ENCODE measurements at regions not wholly inside any gene's neighbourhood (a gene's known extent, or its start where the extent isn't known, plus 50 kb on each side); places are given as distances from the start of the nearest gene placed in this dataset.

- WGBS, 2 donors = 84 to 88% methylated on average over 4 of the region's 4 CpGs
- no peaks in the 10 kb centered on the region for H3K9me3 ChIP-seq (ENCODE audit: control insufficient read depth in 2 of 2, insufficient read depth in 1 of 2, low read depth in 1 of 2, low read length in 1 of 2)
- H3K36me3 ChIP-seq (ENCODE audit: control insufficient read depth in 2 of 2, insufficient read depth in 2 of 2, low read length in 1 of 2) = no peaks in the 10 kb centered on the region
- H3K27ac ChIP-seq (ENCODE audit: low read depth in 2 of 2, low read length in 1 of 2) = no peak overlapping the region
- H3K27me3 ChIP-seq (ENCODE audit: control insufficient read depth in 1 of 2, insufficient read depth in 2 of 2, low read length in 2 of 2) = no peaks in the 10 kb centered on the region
- H3K4me3 ChIP-seq (ENCODE audit: low read depth in 1 of 2, low read length in 2 of 2) = no peak overlapping the region
- H3K4me1 ChIP-seq (ENCODE audit: control insufficient read depth in 2 of 2, insufficient read depth in 2 of 2, low read length in 1 of 2) = no peaks in the 10 kb centered on the region
Measured at GRCh38 chrX:42050345-42050744, 127.0 kb upstream of the CASK start.

- H3K27me3 ChIP-seq (ENCODE audit: control insufficient read depth in 1 of 2, insufficient read depth in 2 of 2, low read length in 2 of 2) = no peaks in the 10 kb centered on the region
- no peaks in the 10 kb centered on the region for H3K4me1 ChIP-seq (ENCODE audit: control insufficient read depth in 2 of 2, insufficient read depth in 2 of 2, low read length in 1 of 2)
- H3K36me3 ChIP-seq (ENCODE audit: control insufficient read depth in 2 of 2, insufficient read depth in 2 of 2, low read length in 1 of 2) = no peaks in the 10 kb centered on the region
- WGBS, 2 donors = 72 to 78% methylated on average over 5 of the region's 5 CpGs
- no peaks in the 10 kb centered on the region for H3K9me3 ChIP-seq (ENCODE audit: control insufficient read depth in 2 of 2, insufficient read depth in 1 of 2, low read depth in 1 of 2, low read length in 1 of 2)
- H3K4me3 ChIP-seq (ENCODE audit: low read depth in 1 of 2, low read length in 2 of 2) = no peak overlapping the region
- H3K27ac ChIP-seq (ENCODE audit: low read depth in 2 of 2, low read length in 1 of 2) = no peak overlapping the region
Measured at GRCh38 chrX:42047886-42048285, 124.5 kb upstream of the CASK start.

GRCh38 chrX:42028109-42028508 is 104.8 kb upstream of the CASK start:
- no peaks in the 10 kb centered on the region for H3K4me1 ChIP-seq (ENCODE audit: control insufficient read depth in 2 of 2, insufficient read depth in 2 of 2, low read length in 1 of 2)
- no peaks in the 10 kb centered on the region for H3K36me3 ChIP-seq (ENCODE audit: control insufficient read depth in 2 of 2, insufficient read depth in 2 of 2, low read length in 1 of 2)
- WGBS, 2 donors = 50 to 92% methylated on average over 2 of the region's 2 CpGs
- no peaks in the 10 kb centered on the region for H3K27me3 ChIP-seq (ENCODE audit: control insufficient read depth in 1 of 2, insufficient read depth in 2 of 2, low read length in 2 of 2)
- H3K9me3 ChIP-seq (ENCODE audit: control insufficient read depth in 2 of 2, insufficient read depth in 1 of 2, low read depth in 1 of 2, low read length in 1 of 2) = no peaks in the 10 kb centered on the region
- H3K4me3 ChIP-seq (ENCODE audit: low read depth in 1 of 2, low read length in 2 of 2) = no peak overlapping the region
- H3K27ac ChIP-seq (ENCODE audit: low read depth in 2 of 2, low read length in 1 of 2) = no peak overlapping the region

DNA sequence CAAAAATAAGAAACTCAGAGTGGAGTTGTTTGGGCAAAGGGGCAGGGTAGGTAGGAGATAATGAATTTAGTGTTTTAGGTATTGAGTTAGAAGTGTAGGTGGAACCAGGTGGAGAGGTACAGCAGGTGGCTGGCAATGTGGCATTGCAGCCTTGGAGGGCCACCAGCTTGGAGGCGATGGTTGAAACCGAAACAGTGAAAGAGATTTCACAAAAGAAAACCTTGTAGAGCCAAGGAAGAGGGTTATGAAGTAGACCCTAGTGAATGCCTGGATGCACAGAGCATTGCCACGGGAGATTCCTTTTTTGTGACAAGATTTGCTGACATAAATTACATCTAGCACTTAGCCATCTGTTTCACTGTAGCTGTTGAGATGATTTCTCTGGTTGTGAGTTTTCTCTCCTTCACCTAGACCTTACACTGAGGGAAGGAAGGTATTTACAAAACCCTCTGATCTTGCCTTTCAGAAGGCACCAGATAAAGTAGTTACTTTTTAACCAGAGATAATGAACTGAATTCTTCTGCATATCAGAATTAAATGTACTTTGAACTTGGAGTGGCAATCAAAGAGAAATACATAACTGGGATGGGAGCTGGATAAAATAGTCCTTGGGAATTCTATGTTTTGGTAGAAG is 104.1 kb upstream of the CASK start:
- no peaks in the 10 kb centered on the region for H3K9me3 ChIP-seq (ENCODE audit: control insufficient read depth in 2 of 2, insufficient read depth in 1 of 2, low read depth in 1 of 2, low read length in 1 of 2)
- no peaks in the 10 kb centered on the region for H3K36me3 ChIP-seq (ENCODE audit: control insufficient read depth in 2 of 2, insufficient read depth in 2 of 2, low read length in 1 of 2)
- no peak overlapping the region for H3K4me3 ChIP-seq (ENCODE audit: low read depth in 1 of 2, low read length in 2 of 2)
- no peaks in the 10 kb centered on the region for H3K4me1 ChIP-seq (ENCODE audit: control insufficient read depth in 2 of 2, insufficient read depth in 2 of 2, low read length in 1 of 2)
- WGBS, 2 donors = 75 to 87% methylated on average over 3 of the region's 3 CpGs
- no peaks in the 10 kb centered on the region for H3K27me3 ChIP-seq (ENCODE audit: control insufficient read depth in 1 of 2, insufficient read depth in 2 of 2, low read length in 2 of 2)
- no peak overlapping the region for H3K27ac ChIP-seq (ENCODE audit: low read depth in 2 of 2, low read length in 1 of 2)

GRCh38 chrX:42025861-42026260 is 102.5 kb upstream of the CASK start:
- WGBS, 2 donors = 80 to 85% methylated on average over 2 of the region's 2 CpGs
- H3K4me3 ChIP-seq (ENCODE audit: low read depth in 1 of 2, low read length in 2 of 2) = no peak overlapping the region
- no peak overlapping the region for H3K27ac ChIP-seq (ENCODE audit: low read depth in 2 of 2, low read length in 1 of 2)
- no peaks in the 10 kb centered on the region for H3K27me3 ChIP-seq (ENCODE audit: control insufficient read depth in 1 of 2, insufficient read depth in 2 of 2, low read length in 2 of 2)
- H3K36me3 ChIP-seq (ENCODE audit: control insufficient read depth in 2 of 2, insufficient read depth in 2 of 2, low read length in 1 of 2) = no peaks in the 10 kb centered on the region
- no peaks in the 10 kb centered on the region for H3K4me1 ChIP-seq (ENCODE audit: control insufficient read depth in 2 of 2, insufficient read depth in 2 of 2, low read length in 1 of 2)
- no peaks in the 10 kb centered on the region for H3K9me3 ChIP-seq (ENCODE audit: control insufficient read depth in 2 of 2, insufficient read depth in 1 of 2, low read depth in 1 of 2, low read length in 1 of 2)

DNA sequence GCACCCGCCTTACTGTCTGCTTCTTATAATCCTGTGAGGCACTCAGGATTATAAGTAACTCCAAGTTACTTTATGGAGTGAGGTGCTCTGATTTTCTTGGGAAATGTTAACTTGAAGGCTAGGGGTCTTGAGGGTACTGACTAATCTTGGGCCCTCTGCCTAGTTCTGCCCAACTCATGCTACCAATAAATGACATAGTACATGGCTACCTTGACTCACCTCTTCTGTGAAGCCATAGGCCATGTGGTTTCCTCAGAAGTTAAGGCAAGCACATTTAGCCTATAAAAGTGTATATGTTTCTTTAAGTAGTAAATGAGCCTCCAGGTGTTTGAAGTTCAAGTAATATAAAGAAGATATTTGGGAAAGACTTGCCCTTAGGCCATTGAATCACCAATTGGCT is 99.8 kb upstream of the CASK start:
- Histone ChIP-seq H3K27ac (ENCODE audit: low read depth in 2 of 2, low read length in 1 of 2) (no peak overlapping the region), H3K27me3 (ENCODE audit: control insufficient read depth in 1 of 2, insufficient read depth in 2 of 2, low read length in 2 of 2) (no peaks in the 10 kb centered on the region), H3K4me1 (ENCODE audit: control insufficient read depth in 2 of 2, insufficient read depth in 2 of 2, low read length in 1 of 2) (no peaks in the 10 kb centered on the region), H3K36me3 (ENCODE audit: control insufficient read depth in 2 of 2, insufficient read depth in 2 of 2, low read length in 1 of 2) (no peaks in the 10 kb centered on the region), H3K4me3 (ENCODE audit: low read depth in 1 of 2, low read length in 2 of 2) (no peak overlapping the region), H3K9me3 (ENCODE audit: control insufficient read depth in 2 of 2, insufficient read depth in 1 of 2, low read depth in 1 of 2, low read length in 1 of 2) (no peaks in the 10 kb centered on the region)
- WGBS, 2 donors = 88 to 100% methylated on average over 1 of the region's 1 CpG

DNA sequence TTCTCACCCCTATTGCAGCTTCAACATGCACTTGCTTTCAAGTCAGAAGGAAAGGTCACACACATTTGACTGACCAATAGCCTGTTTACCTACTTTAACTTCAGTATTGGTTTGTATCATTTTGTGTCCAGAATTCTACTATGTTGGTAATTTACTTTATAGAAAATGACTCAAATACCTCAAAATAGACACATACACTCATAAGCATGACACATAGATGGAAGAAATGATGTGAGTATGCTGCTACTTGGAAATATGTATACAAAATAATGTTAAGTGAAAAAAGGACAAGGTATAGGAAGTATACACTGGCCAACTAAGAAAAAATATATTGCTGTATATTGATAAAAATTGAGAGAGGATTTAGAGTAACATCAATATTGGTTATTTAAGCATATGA is 98.8 kb upstream of the CASK start:
- Histone ChIP-seq H3K9me3 (ENCODE audit: control insufficient read depth in 2 of 2, insufficient read depth in 1 of 2, low read depth in 1 of 2, low read length in 1 of 2) (no peaks in the 10 kb centered on the region), H3K4me1 (ENCODE audit: control insufficient read depth in 2 of 2, insufficient read depth in 2 of 2, low read length in 1 of 2) (no peaks in the 10 kb centered on the region), H3K4me3 (ENCODE audit: low read depth in 1 of 2, low read length in 2 of 2) (no peak overlapping the region), H3K27ac (ENCODE audit: low read depth in 2 of 2, low read length in 1 of 2) (no peak overlapping the region), H3K27me3 (ENCODE audit: control insufficient read depth in 1 of 2, insufficient read depth in 2 of 2, low read length in 2 of 2) (no peaks in the 10 kb centered on the region), H3K36me3 (ENCODE audit: control insufficient read depth in 2 of 2, insufficient read depth in 2 of 2, low read length in 1 of 2) (no peaks in the 10 kb centered on the region)

DNA sequence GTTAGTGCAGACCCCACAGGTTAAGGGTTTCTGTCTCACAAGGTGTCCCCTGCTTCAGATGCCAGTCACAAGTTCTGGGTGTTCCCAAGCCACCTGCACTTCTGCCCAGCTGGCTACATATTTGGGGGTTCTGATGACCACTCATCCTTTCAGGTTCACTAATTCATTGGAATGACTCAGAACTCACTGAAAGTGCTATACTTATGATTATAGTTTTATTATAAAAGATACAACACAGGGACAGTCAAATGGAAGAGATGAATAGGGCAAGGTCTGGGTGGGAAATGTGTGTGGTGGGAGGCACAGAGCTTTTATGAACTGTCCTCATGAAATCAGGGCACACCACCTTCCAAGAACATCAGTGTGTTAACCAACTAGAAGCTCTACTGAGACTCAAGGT is 97.7 kb upstream of the CASK start:
- H3K4me1 ChIP-seq (ENCODE audit: control insufficient read depth in 2 of 2, insufficient read depth in 2 of 2, low read length in 1 of 2) = no peaks in the 10 kb centered on the region
- H3K9me3 ChIP-seq (ENCODE audit: control insufficient read depth in 2 of 2, insufficient read depth in 1 of 2, low read depth in 1 of 2, low read length in 1 of 2) = no peaks in the 10 kb centered on the region
- H3K36me3 ChIP-seq (ENCODE audit: control insufficient read depth in 2 of 2, insufficient read depth in 2 of 2, low read length in 1 of 2) = no peaks in the 10 kb centered on the region
- H3K27me3 ChIP-seq (ENCODE audit: control insufficient read depth in 1 of 2, insufficient read depth in 2 of 2, low read length in 2 of 2) = no peaks in the 10 kb centered on the region
- no peak overlapping the region for H3K4me3 ChIP-seq (ENCODE audit: low read depth in 1 of 2, low read length in 2 of 2)
- H3K27ac ChIP-seq (ENCODE audit: low read depth in 2 of 2, low read length in 1 of 2) = no peak overlapping the region

- no peak overlapping the region for H3K4me3 ChIP-seq (ENCODE audit: low read depth in 1 of 2, low read length in 2 of 2)
- no peaks in the 10 kb centered on the region for H3K4me1 ChIP-seq (ENCODE audit: control insufficient read depth in 2 of 2, insufficient read depth in 2 of 2, low read length in 1 of 2)
- H3K9me3 ChIP-seq (ENCODE audit: control insufficient read depth in 2 of 2, insufficient read depth in 1 of 2, low read depth in 1 of 2, low read length in 1 of 2) = no peaks in the 10 kb centered on the region
- WGBS, 2 donors = 74 to 84% methylated on average over 2 of the region's 2 CpGs
- H3K27me3 ChIP-seq (ENCODE audit: control insufficient read depth in 1 of 2, insufficient read depth in 2 of 2, low read length in 2 of 2) = no peaks in the 10 kb centered on the region
- no peaks in the 10 kb centered on the region for H3K36me3 ChIP-seq (ENCODE audit: control insufficient read depth in 2 of 2, insufficient read depth in 2 of 2, low read length in 1 of 2)
- no peak overlapping the region for H3K27ac ChIP-seq (ENCODE audit: low read depth in 2 of 2, low read length in 1 of 2)
Measured at GRCh38 chrX:42020225-42020624, 96.9 kb upstream of the CASK start.

GRCh38 chrX:42017971-42018370 is 94.6 kb upstream of the CASK start:
- Histone ChIP-seq H3K27ac (ENCODE audit: low read depth in 2 of 2, low read length in 1 of 2) (no peak overlapping the region), H3K9me3 (ENCODE audit: control insufficient read depth in 2 of 2, insufficient read depth in 1 of 2, low read depth in 1 of 2, low read length in 1 of 2) (no peaks in the 10 kb centered on the region), H3K27me3 (ENCODE audit: control insufficient read depth in 1 of 2, insufficient read depth in 2 of 2, low read length in 2 of 2) (no peaks in the 10 kb centered on the region), H3K4me3 (ENCODE audit: low read depth in 1 of 2, low read length in 2 of 2) (no peak overlapping the region), H3K36me3 (ENCODE audit: control insufficient read depth in 2 of 2, insufficient read depth in 2 of 2, low read length in 1 of 2) (no peaks in the 10 kb centered on the region), H3K4me1 (ENCODE audit: control insufficient read depth in 2 of 2, insufficient read depth in 2 of 2, low read length in 1 of 2) (no peaks in the 10 kb centered on the region)
- 33 to 45% methylated on average over 1 of the region's 1 CpG for WGBS, 2 donors
